ENCODE measurements at regions not wholly inside any gene's neighbourhood (a gene's known extent, or its start where the extent isn't known, plus 50 kb on each side); places are given as distances from the start of the nearest gene placed in this dataset.

DNA sequence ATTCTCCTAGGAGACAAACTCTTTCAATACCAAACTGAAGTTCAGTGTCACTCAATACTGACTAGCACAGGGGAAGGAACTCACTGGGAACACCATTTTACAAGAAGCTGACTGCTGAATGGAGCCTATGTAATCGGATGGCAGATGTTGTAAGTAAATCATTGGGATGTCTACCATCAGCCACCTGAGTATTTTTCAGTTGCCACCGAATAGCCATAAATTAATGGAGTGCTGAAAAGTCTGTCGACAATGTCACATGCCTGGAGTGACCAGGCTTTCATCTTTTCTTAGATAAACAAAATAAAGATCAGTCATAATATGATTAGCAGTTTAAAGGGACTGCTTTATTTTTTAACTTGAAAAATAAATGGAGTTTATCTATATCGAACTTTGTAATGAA lies 145.9 kb upstream of the SEMA3E start:
- H3K4me3 ChIP-seq (replicated peaks in 1 of 4; ENCODE audit: control extremely low read depth in 1 of 4, insufficient read depth in 1 of 4, low read depth in 3 of 4, low read length in 4 of 4), result no peak overlapping the region
- TF ChIP-seq, protein P1, sequence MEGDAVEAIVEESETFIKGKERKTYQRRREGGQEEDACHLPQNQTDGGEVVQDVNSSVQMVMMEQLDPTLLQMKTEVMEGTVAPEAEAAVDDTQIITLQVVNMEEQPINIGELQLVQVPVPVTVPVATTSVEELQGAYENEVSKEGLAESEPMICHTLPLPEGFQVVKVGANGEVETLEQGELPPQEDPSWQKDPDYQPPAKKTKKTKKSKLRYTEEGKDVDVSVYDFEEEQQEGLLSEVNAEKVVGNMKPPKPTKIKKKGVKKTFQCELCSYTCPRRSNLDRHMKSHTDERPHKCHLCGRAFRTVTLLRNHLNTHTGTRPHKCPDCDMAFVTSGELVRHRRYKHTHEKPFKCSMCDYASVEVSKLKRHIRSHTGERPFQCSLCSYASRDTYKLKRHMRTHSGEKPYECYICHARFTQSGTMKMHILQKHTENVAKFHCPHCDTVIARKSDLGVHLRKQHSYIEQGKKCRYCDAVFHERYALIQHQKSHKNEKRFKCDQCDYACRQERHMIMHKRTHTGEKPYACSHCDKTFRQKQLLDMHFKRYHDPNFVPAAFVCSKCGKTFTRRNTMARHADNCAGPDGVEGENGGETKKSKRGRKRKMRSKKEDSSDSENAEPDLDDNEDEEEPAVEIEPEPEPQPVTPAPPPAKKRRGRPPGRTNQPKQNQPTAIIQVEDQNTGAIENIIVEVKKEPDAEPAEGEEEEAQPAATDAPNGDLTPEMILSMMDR (conservative IDR thresholded peaks at IDR 0.05 in 1 of 2, IDR thresholded peaks at IDR 0.05 in 1 of 2; ENCODE audit: low read depth in 1 of 2, low read length in 2 of 2), result no peak
- TF ChIP-seq EZH2 (IDR thresholded peaks at IDR 0.05; ENCODE audit: low read length, missing control alignments), result no peak
- H3K4me1 ChIP-seq (ENCODE audit: control insufficient read depth, extremely low read depth, insufficient read depth, low read length), result no peaks in the 10 kb centered on the region
- no peak overlapping the region for H2AFZ ChIP-seq (ENCODE audit: low read length)
- no peaks in the 10 kb centered on the region for H3K79me2 ChIP-seq (ENCODE audit: control insufficient read depth, insufficient read depth, low read length)
- H3K9me3 ChIP-seq (ENCODE audit: control insufficient read depth, insufficient read depth, low read depth, low read length), result no peaks in the 10 kb centered on the region
- no peaks in the 10 kb centered on the region for H4K20me1 ChIP-seq (ENCODE audit: control insufficient read depth, extremely low read depth, insufficient read depth, low read length)
- no peak overlapping the region for H3K4me2 ChIP-seq (ENCODE audit: extremely low read depth, insufficient read depth, low read length)
- H3K27me3 ChIP-seq (ENCODE audit: control insufficient read depth, insufficient read depth, low read length), result no peaks in the 10 kb centered on the region
- no peak overlapping the region for H3K9ac ChIP-seq (ENCODE audit: insufficient read depth, low read length)
- no peaks in the 10 kb centered on the region for H3K36me3 ChIP-seq (ENCODE audit: control insufficient read depth, insufficient read depth, low read length)
- no peak overlapping the region for H3K27ac ChIP-seq (ENCODE audit: insufficient read depth, low read length)
- DNase-seq (ENCODE audit: low read depth in 2 of 2), result no peak

DNA sequence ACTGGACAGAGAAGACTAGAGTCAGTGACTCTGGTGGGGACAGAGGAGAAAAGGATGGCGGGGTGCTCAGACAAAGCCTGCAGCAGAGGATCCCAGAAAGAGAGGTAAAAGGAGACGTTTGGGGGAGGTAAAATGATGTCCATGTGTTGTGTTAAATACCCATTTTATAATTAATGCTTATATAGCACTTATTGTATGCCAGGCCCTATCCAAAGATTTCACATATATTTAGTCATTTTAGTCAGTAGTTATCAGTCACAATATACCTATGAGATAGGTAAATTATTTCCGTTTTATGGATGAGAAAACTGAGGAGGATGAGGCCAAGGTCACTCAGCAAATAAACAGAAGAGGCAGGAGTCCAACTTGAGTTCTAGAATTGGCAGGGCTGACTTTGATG lies 144.6 kb upstream of the SEMA3E start:
- TF ChIP-seq, protein P1 (conservative IDR thresholded peaks at IDR 0.05 in 1 of 2, IDR thresholded peaks at IDR 0.05 in 1 of 2; ENCODE audit: low read depth in 1 of 2, low read length in 2 of 2), result no peak
- TF ChIP-seq EZH2 (IDR thresholded peaks at IDR 0.05; ENCODE audit: low read length, missing control alignments), result no peak
- no peak for DNase-seq (ENCODE audit: low read depth in 2 of 2)
- Histone ChIP-seq H3K4me3 (replicated peaks in 1 of 4; ENCODE audit: control extremely low read depth in 1 of 4, insufficient read depth in 1 of 4, low read depth in 3 of 4, low read length in 4 of 4) (no peak overlapping the region), H3K27me3 (ENCODE audit: control insufficient read depth, insufficient read depth, low read length) (no peaks in the 10 kb centered on the region), H3K36me3 (ENCODE audit: control insufficient read depth, insufficient read depth, low read length) (no peaks in the 10 kb centered on the region), H3K4me2 (ENCODE audit: extremely low read depth, insufficient read depth, low read length) (no peak overlapping the region), H3K79me2 (ENCODE audit: control insufficient read depth, insufficient read depth, low read length) (no peaks in the 10 kb centered on the region), H3K9me3 (ENCODE audit: control insufficient read depth, insufficient read depth, low read depth, low read length) (no peaks in the 10 kb centered on the region), H4K20me1 (ENCODE audit: control insufficient read depth, extremely low read depth, insufficient read depth, low read length) (no peaks in the 10 kb centered on the region), H3K27ac (ENCODE audit: insufficient read depth, low read length) (no peak overlapping the region), H3K9ac (ENCODE audit: insufficient read depth, low read length) (no peak overlapping the region), H2AFZ (ENCODE audit: low read length) (peak overlapping the region; percentile 11), H3K4me1 (ENCODE audit: control insufficient read depth, extremely low read depth, insufficient read depth, low read length) (no peaks in the 10 kb centered on the region)

DNA sequence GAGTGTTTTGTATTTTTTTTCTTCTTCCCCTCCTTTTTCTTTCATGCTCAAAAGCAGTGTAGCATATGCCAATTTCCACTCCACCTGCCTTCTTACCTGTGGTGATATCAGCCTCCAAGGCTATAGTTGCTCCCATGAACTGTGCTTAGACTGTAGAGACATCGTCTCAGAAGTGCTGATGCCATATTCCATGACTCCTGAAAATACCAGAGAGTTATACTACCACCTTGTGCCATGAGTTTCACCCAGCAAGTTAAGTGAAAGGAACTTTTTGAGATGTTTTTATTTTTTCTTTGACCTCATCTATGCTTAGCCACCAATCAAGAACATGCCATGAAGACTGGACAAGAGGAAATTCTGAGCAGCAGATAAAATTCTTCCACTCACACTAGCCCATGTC lies 142.8 kb upstream of the SEMA3E start:
- Histone ChIP-seq H3K27ac (ENCODE audit: insufficient read depth, low read length) (no peak overlapping the region), H3K9me3 (ENCODE audit: control insufficient read depth, insufficient read depth, low read depth, low read length) (no peaks in the 10 kb centered on the region), H3K4me3 (replicated peaks in 1 of 4; ENCODE audit: control extremely low read depth in 1 of 4, insufficient read depth in 1 of 4, low read depth in 3 of 4, low read length in 4 of 4) (no peak overlapping the region), H3K27me3 (ENCODE audit: control insufficient read depth, insufficient read depth, low read length) (no peaks in the 10 kb centered on the region), H3K79me2 (ENCODE audit: control insufficient read depth, insufficient read depth, low read length) (no peaks in the 10 kb centered on the region), H3K9ac (ENCODE audit: insufficient read depth, low read length) (no peak overlapping the region), H3K4me1 (ENCODE audit: control insufficient read depth, extremely low read depth, insufficient read depth, low read length) (no peaks in the 10 kb centered on the region), H3K36me3 (ENCODE audit: control insufficient read depth, insufficient read depth, low read length) (no peaks in the 10 kb centered on the region), H2AFZ (ENCODE audit: low read length) (no peak overlapping the region), H4K20me1 (ENCODE audit: control insufficient read depth, extremely low read depth, insufficient read depth, low read length) (no peaks in the 10 kb centered on the region), H3K4me2 (ENCODE audit: extremely low read depth, insufficient read depth, low read length) (no peak overlapping the region)
- DNase-seq (ENCODE audit: low read depth in 2 of 2), result no peak
- TF ChIP-seq, protein P1 (conservative IDR thresholded peaks at IDR 0.05 in 1 of 2, IDR thresholded peaks at IDR 0.05 in 1 of 2; ENCODE audit: low read depth in 1 of 2, low read length in 2 of 2), result no peak
- TF ChIP-seq EZH2 (IDR thresholded peaks at IDR 0.05; ENCODE audit: low read length, missing control alignments), result no peak
